MV-4-11 (cell line): ENCODE measurements at regions not wholly inside any gene's neighbourhood (a gene's known extent, or its start where the extent isn't known, plus 50 kb on each side); places are given as distances from the start of the nearest gene placed in this dataset.
A peak's percentile ranks its signal among the peaks of the same experiment; 100 is the strongest.
"Not testable (repeated sequence)": the region's sequence is repeated elsewhere in the genome, so short reads cannot be mapped to it uniquely, and the experiment has no call there.

Source experiments
- DNase-seq: peaks from one replicate; lab custom pipeline; 2025; lab: John Stamatoyannopoulos, UW

DNA sequence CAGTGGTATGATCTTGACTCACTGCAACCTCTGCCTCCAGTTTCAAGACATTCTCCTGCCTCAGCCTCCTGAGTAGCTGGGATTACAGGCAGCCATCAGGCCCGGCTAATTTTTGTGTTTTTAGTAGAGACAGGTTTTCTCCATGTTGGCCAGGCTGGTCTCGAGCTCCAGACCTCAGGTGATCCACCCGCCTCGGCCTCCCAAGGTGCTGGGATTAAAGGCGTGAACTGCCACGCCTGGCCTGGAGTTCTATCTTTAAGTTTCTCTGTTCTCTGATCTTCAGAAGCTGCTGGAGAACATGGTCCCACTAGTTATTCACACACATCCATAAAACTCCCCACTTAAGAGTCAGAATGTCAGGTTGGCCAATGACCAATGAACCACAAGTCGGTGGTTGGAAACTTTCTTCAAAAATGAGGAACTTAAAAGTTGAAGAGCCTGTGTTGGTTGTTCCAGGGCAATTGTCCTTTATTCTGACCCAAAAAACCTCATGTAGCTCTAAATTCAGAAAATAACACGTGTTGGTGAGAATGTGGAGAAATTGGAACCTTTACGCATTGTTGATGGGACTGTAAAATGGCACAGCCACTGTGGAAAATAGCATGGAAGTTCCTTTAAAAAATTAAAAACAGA, 55.9 kb upstream of the PIK3CB start:
- DNase-seq: peak; percentile 99

DNA sequence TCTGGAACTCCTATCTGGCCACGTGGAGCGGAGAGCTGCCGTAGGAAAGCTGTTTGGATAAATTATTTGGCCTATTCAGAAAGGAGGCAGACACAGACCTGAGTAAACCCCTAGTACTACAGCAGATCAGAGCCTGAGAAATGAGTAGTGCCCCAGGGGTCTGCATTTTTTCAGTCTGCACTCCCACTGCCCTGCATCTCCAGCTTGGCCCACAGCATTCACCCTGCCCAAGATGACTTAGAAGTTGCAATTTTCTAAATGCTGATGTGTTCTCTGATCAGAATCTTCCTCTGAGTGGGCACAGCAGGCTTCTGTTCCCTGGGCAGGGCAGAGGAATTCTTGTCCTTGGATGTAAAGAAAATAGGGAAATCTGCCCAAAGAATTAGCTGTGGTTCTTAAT, 55.1 kb upstream of the PIK3CB start:
- no peak for DNase-seq

DNA sequence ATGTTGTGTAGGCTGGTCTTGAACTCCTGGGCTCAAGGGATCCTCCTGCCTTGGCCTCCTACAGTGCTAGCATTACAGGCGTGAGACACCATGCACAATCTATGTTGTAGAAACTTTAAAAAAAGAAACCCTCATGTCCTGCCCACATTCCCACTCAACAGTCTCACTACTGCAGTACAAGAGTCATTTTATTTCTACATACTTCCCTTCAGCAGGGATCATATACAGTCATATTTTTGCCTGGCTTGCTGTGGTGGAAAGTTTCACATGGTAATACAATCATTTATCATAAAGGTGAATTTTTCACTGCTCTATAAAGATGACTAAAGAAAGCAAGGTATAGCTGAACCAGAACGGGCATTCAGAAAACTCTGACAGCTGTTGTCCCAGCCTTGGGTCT, 53.8 kb upstream of the PIK3CB start:
- peak; percentile 64 for DNase-seq

DNA sequence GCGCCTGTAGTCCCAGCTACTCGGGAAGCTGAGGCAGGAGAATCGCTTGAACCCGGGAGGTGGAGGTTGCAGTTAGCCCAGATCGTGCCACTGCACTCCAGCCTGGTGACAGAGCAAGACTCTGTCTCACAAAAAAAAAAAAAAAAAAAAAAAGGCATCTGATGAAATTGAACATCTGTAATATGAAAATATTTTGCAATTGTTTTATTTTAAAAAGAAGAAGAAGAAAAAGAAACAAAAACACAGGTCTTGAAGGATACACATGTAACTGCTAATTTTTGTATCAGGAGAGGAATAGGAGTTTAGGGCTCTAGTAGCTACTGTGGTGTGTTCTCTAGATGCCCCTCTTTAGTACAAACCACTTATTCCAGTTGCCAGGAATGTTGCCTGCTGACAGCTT, 51.4 kb upstream of the PIK3CB start:
- DNase-seq: not testable (repeated sequence)
